Large intestine (tissue), 3 donors: ENCODE measurements at regions not wholly inside any gene's neighbourhood (a gene's known extent, or its start where the extent isn't known, plus 50 kb on each side); places are given as distances from the start of the nearest gene placed in this dataset.
A peak's percentile ranks its signal among the peaks of the same experiment; 100 is the strongest.

Source experiments
- DNase-seq, 2 donors: peaks; one replicate each; pipeline versions ENCODE4 v3.0.0 to v3.0.0-alpha.2; 2013
- H3K27ac ChIP-seq: one replicate; pipeline ENCODE4 v1.5.1; 2013; ENCODE audit warnings: low read length
- H3K27me3 ChIP-seq: 2 replicates; pipeline ENCODE4 v1.6.1; 2013; ENCODE audit warnings: low read length; ENCODE audit not compliant: control insufficient read depth, insufficient read depth
- H3K36me3 ChIP-seq: 2 replicates; pipeline ENCODE4 v1.6.1; 2013; ENCODE audit warnings: low read length; ENCODE audit not compliant: control insufficient read depth, insufficient read depth
- H3K4me1 ChIP-seq: one replicate; pipeline ENCODE4 v1.6.1; 2013; ENCODE audit warnings: low read length; ENCODE audit not compliant: control insufficient read depth, insufficient read depth
- H3K4me3 ChIP-seq: one replicate; pipeline ENCODE4 v1.5.1; 2013; ENCODE audit warnings: low read length
- H3K9me3 ChIP-seq: one replicate; pipeline ENCODE4 v1.6.1; 2013; ENCODE audit warnings: mild to moderate bottlenecking, low read depth, low read length, moderate library complexity; ENCODE audit not compliant: control insufficient read depth
- WGBS: methylation state at CpG from one replicate; pipeline ENCODE4 v1.1.5; 2013; ENCODE audit warnings: low lambda C conversion rate; ENCODE audit not compliant: insufficient coverage; 5-methylcytosine and 5-hydroxymethylcytosine counted together

GRCh38 chr22:49214976-49215375, 612.7 kb downstream of the BRD1 start:
- WGBS, result no CpG with 5 or more reads among the region's 16 CpGs
- no peaks in the 10 kb centered on the region for H3K36me3 ChIP-seq
- H3K9me3 ChIP-seq, result peaks cover 3% of the 10 kb centered on the region
- H3K4me1 ChIP-seq, result no peaks in the 10 kb centered on the region
- H3K27me3 ChIP-seq, result no peaks in the 10 kb centered on the region
- H3K4me3 ChIP-seq, result no peak overlapping the region
- H3K27ac ChIP-seq, result no peak overlapping the region
- no peak for DNase-seq

- Histone ChIP-seq H3K4me1 (no peaks in the 10 kb centered on the region), H3K27ac (no peak overlapping the region), H3K36me3 (no peaks in the 10 kb centered on the region), H3K27me3 (no peaks in the 10 kb centered on the region), H3K4me3 (no peak overlapping the region), H3K9me3 (peaks cover 3% of the 10 kb centered on the region)
- no peak for DNase-seq
- WGBS, result no CpG with 5 or more reads among the region's 18 CpGs
Observed at GRCh38 chr22:49213731-49214352, 613.8 kb downstream of the BRD1 start.

GRCh38 chr22:49212466-49212865, 615.2 kb downstream of the BRD1 start:
- H3K27me3 ChIP-seq, result no peaks in the 10 kb centered on the region
- H3K4me3 ChIP-seq, result no peak overlapping the region
- no peaks in the 10 kb centered on the region for H3K36me3 ChIP-seq
- WGBS, result no CpG with 5 or more reads among the region's 11 CpGs
- no peaks in the 10 kb centered on the region for H3K4me1 ChIP-seq
- no peak overlapping the region for H3K27ac ChIP-seq
- H3K9me3 ChIP-seq, result no peaks in the 10 kb centered on the region
- no peak for DNase-seq

- no peak overlapping the region for H3K4me3 ChIP-seq
- DNase-seq, result no peak
- no peaks in the 10 kb centered on the region for H3K27me3 ChIP-seq
- no peaks in the 10 kb centered on the region for H3K4me1 ChIP-seq
- no peak overlapping the region for H3K27ac ChIP-seq
- no peaks in the 10 kb centered on the region for H3K9me3 ChIP-seq
- WGBS, result no CpG with 5 or more reads among the region's 5 CpGs
- H3K36me3 ChIP-seq, result no peaks in the 10 kb centered on the region
Observed at GRCh38 chr22:49212002-49212401, 615.7 kb downstream of the BRD1 start.

GRCh38 chr22:49211176-49211575, 616.5 kb downstream of the BRD1 start:
- H3K36me3 ChIP-seq, result no peaks in the 10 kb centered on the region
- no peak overlapping the region for H3K27ac ChIP-seq
- DNase-seq, result no peak
- H3K9me3 ChIP-seq, result no peaks in the 10 kb centered on the region
- no CpG with 5 or more reads among the region's 5 CpGs for WGBS
- H3K4me1 ChIP-seq, result no peaks in the 10 kb centered on the region
- H3K27me3 ChIP-seq, result no peaks in the 10 kb centered on the region
- H3K4me3 ChIP-seq, result no peak overlapping the region

GRCh38 chr22:49210606-49211005, 617.1 kb downstream of the BRD1 start:
- Histone ChIP-seq H3K4me3 (no peak overlapping the region), H3K36me3 (no peaks in the 10 kb centered on the region), H3K9me3 (no peaks in the 10 kb centered on the region), H3K27ac (no peak overlapping the region), H3K27me3 (no peaks in the 10 kb centered on the region), H3K4me1 (no peaks in the 10 kb centered on the region)
- WGBS, result no CpG with 5 or more reads among the region's 6 CpGs
- DNase-seq, result no peak

GRCh38 chr22:49209452-49210195, 618.0 kb downstream of the BRD1 start:
- Histone ChIP-seq H3K4me1 (no peaks in the 10 kb centered on the region), H3K27me3 (no peaks in the 10 kb centered on the region), H3K36me3 (no peaks in the 10 kb centered on the region), H3K27ac (no peak overlapping the region), H3K4me3 (no peak overlapping the region), H3K9me3 (no peaks in the 10 kb centered on the region)
- peak; percentile 47 to 68 for DNase-seq
- WGBS, result no CpG with 5 or more reads among the region's 15 CpGs

- 70% methylated on average over 3 of the region's 15 CpGs for WGBS
- no peak for DNase-seq
- Histone ChIP-seq H3K27ac (no peak overlapping the region), H3K36me3 (no peaks in the 10 kb centered on the region), H3K4me3 (no peak overlapping the region), H3K27me3 (no peaks in the 10 kb centered on the region), H3K9me3 (no peaks in the 10 kb centered on the region), H3K4me1 (no peaks in the 10 kb centered on the region)
Observed at GRCh38 chr22:49208768-49209252, 618.9 kb downstream of the BRD1 start.

- no peak for DNase-seq
- Histone ChIP-seq H3K4me3 (no peak overlapping the region), H3K36me3 (no peaks in the 10 kb centered on the region), H3K4me1 (no peaks in the 10 kb centered on the region), H3K27me3 (no peaks in the 10 kb centered on the region), H3K9me3 (no peaks in the 10 kb centered on the region), H3K27ac (no peak overlapping the region)
- no CpG with 5 or more reads among the region's 2 CpGs for WGBS
Observed at GRCh38 chr22:49208004-49208402, 619.7 kb downstream of the BRD1 start.

- H3K27me3 ChIP-seq, result no peaks in the 10 kb centered on the region
- H3K4me1 ChIP-seq, result no peaks in the 10 kb centered on the region
- H3K27ac ChIP-seq, result no peak overlapping the region
- no CpG with 5 or more reads among the region's 16 CpGs for WGBS
- no peaks in the 10 kb centered on the region for H3K9me3 ChIP-seq
- H3K4me3 ChIP-seq, result no peak overlapping the region
- DNase-seq, result no peak
- no peaks in the 10 kb centered on the region for H3K36me3 ChIP-seq
Observed at GRCh38 chr22:49207008-49208003, 620.4 kb downstream of the BRD1 start.
